ENCODE measurements at regions not wholly inside any gene's neighbourhood (a gene's known extent, or its start where the extent isn't known, plus 50 kb on each side); places are given as distances from the start of the nearest gene placed in this dataset.

GRCh38 chr1:218064426-218064825 lies 220.7 kb upstream of the RRP15 start:
- H3K36me3 ChIP-seq (ENCODE audit: control insufficient read depth, insufficient read depth, low read length), result no peaks in the 10 kb centered on the region
- H3K27ac ChIP-seq (ENCODE audit: insufficient read depth, low read depth, low read length, poor library complexity, severe bottlenecking), result no peak overlapping the region
- no peak overlapping the region for H3K4me3 ChIP-seq (ENCODE audit: insufficient read depth, low read depth, low read length)
- no peaks in the 10 kb centered on the region for H3K9me3 ChIP-seq (ENCODE audit: control insufficient read depth, low read length)
- no peaks in the 10 kb centered on the region for H3K4me1 ChIP-seq (ENCODE audit: control insufficient read depth, insufficient read depth, low read length)
- no peaks in the 10 kb centered on the region for H3K27me3 ChIP-seq (ENCODE audit: control insufficient read depth, insufficient read depth, low read length, poor library complexity, severe bottlenecking)
- WGBS, 2 experiments, result 89 to 94% methylated on average over 5 of the region's 5 CpGs

GRCh38 chr1:218066332-218066731 lies 218.8 kb upstream of the RRP15 start:
- Histone ChIP-seq H3K4me1 (ENCODE audit: control insufficient read depth, insufficient read depth, low read length) (no peaks in the 10 kb centered on the region), H3K9me3 (ENCODE audit: control insufficient read depth, low read length) (no peaks in the 10 kb centered on the region), H3K36me3 (ENCODE audit: control insufficient read depth, insufficient read depth, low read length) (no peaks in the 10 kb centered on the region), H3K27me3 (ENCODE audit: control insufficient read depth, insufficient read depth, low read length, poor library complexity, severe bottlenecking) (no peaks in the 10 kb centered on the region), H3K27ac (ENCODE audit: insufficient read depth, low read depth, low read length, poor library complexity, severe bottlenecking) (no peak overlapping the region), H3K4me3 (ENCODE audit: insufficient read depth, low read depth, low read length) (no peak overlapping the region)
- 69 to 93% methylated on average over 2 to 3 of the region's 3 CpGs for WGBS, 2 experiments

GRCh38 chr1:218068241-218068640 lies 216.9 kb upstream of the RRP15 start:
- WGBS, 2 experiments, result no CpG with 5 or more reads among the region's 1 CpG
- Histone ChIP-seq H3K4me3 (ENCODE audit: insufficient read depth, low read depth, low read length) (no peak overlapping the region), H3K36me3 (ENCODE audit: control insufficient read depth, insufficient read depth, low read length) (no peaks in the 10 kb centered on the region), H3K27ac (ENCODE audit: insufficient read depth, low read depth, low read length, poor library complexity, severe bottlenecking) (no peak overlapping the region), H3K27me3 (ENCODE audit: control insufficient read depth, insufficient read depth, low read length, poor library complexity, severe bottlenecking) (no peaks in the 10 kb centered on the region), H3K4me1 (ENCODE audit: control insufficient read depth, insufficient read depth, low read length) (no peaks in the 10 kb centered on the region), H3K9me3 (ENCODE audit: control insufficient read depth, low read length) (no peaks in the 10 kb centered on the region)

GRCh38 chr1:218069180-218069579 lies 215.9 kb upstream of the RRP15 start:
- Histone ChIP-seq H3K4me1 (ENCODE audit: control insufficient read depth, insufficient read depth, low read length) (no peaks in the 10 kb centered on the region), H3K4me3 (ENCODE audit: insufficient read depth, low read depth, low read length) (no peak overlapping the region), H3K27me3 (ENCODE audit: control insufficient read depth, insufficient read depth, low read length, poor library complexity, severe bottlenecking) (no peaks in the 10 kb centered on the region), H3K36me3 (ENCODE audit: control insufficient read depth, insufficient read depth, low read length) (no peaks in the 10 kb centered on the region), H3K27ac (ENCODE audit: insufficient read depth, low read depth, low read length, poor library complexity, severe bottlenecking) (no peak overlapping the region), H3K9me3 (ENCODE audit: control insufficient read depth, low read length) (no peaks in the 10 kb centered on the region)
- 42% methylated on average over 2 of the region's 2 CpGs; no CpG with 5 or more reads in 1 of the 2 experiments for WGBS, 2 experiments

- Histone ChIP-seq H3K4me3 (ENCODE audit: insufficient read depth, low read depth, low read length) (no peak overlapping the region), H3K36me3 (ENCODE audit: control insufficient read depth, insufficient read depth, low read length) (no peaks in the 10 kb centered on the region), H3K9me3 (ENCODE audit: control insufficient read depth, low read length) (no peaks in the 10 kb centered on the region), H3K27me3 (ENCODE audit: control insufficient read depth, insufficient read depth, low read length, poor library complexity, severe bottlenecking) (no peaks in the 10 kb centered on the region), H3K4me1 (ENCODE audit: control insufficient read depth, insufficient read depth, low read length) (no peaks in the 10 kb centered on the region), H3K27ac (ENCODE audit: insufficient read depth, low read depth, low read length, poor library complexity, severe bottlenecking) (no peak overlapping the region)
Measured at GRCh38 chr1:218073062-218073461, 212.0 kb upstream of the RRP15 start.

- H3K9me3 ChIP-seq (ENCODE audit: control insufficient read depth, low read length), result no peaks in the 10 kb centered on the region
- H3K4me3 ChIP-seq (ENCODE audit: insufficient read depth, low read depth, low read length), result no peak overlapping the region
- no peaks in the 10 kb centered on the region for H3K27me3 ChIP-seq (ENCODE audit: control insufficient read depth, insufficient read depth, low read length, poor library complexity, severe bottlenecking)
- no peak overlapping the region for H3K27ac ChIP-seq (ENCODE audit: insufficient read depth, low read depth, low read length, poor library complexity, severe bottlenecking)
- H3K4me1 ChIP-seq (ENCODE audit: control insufficient read depth, insufficient read depth, low read length), result no peaks in the 10 kb centered on the region
- no peaks in the 10 kb centered on the region for H3K36me3 ChIP-seq (ENCODE audit: control insufficient read depth, insufficient read depth, low read length)
- WGBS, 2 experiments, result 66 to 78% methylated on average over 3 of the region's 3 CpGs
Measured at GRCh38 chr1:218078916-218079315, 206.2 kb upstream of the RRP15 start.

- no peak overlapping the region for H3K4me3 ChIP-seq (ENCODE audit: insufficient read depth, low read depth, low read length)
- no peaks in the 10 kb centered on the region for H3K4me1 ChIP-seq (ENCODE audit: control insufficient read depth, insufficient read depth, low read length)
- H3K9me3 ChIP-seq (ENCODE audit: control insufficient read depth, low read length), result no peaks in the 10 kb centered on the region
- no peak overlapping the region for H3K27ac ChIP-seq (ENCODE audit: insufficient read depth, low read depth, low read length, poor library complexity, severe bottlenecking)
- WGBS, 2 experiments, result 62 to 65% methylated on average over 3 of the region's 4 CpGs
- no peaks in the 10 kb centered on the region for H3K27me3 ChIP-seq (ENCODE audit: control insufficient read depth, insufficient read depth, low read length, poor library complexity, severe bottlenecking)
- no peaks in the 10 kb centered on the region for H3K36me3 ChIP-seq (ENCODE audit: control insufficient read depth, insufficient read depth, low read length)
Measured at GRCh38 chr1:218079347-218079746, 205.7 kb upstream of the RRP15 start.

- H3K27ac ChIP-seq (ENCODE audit: insufficient read depth, low read depth, low read length, poor library complexity, severe bottlenecking), result no peak overlapping the region
- no peaks in the 10 kb centered on the region for H3K9me3 ChIP-seq (ENCODE audit: control insufficient read depth, low read length)
- no peak overlapping the region for H3K4me3 ChIP-seq (ENCODE audit: insufficient read depth, low read depth, low read length)
- 87 to 93% methylated on average over 5 of the region's 5 CpGs for WGBS, 2 experiments
- no peaks in the 10 kb centered on the region for H3K4me1 ChIP-seq (ENCODE audit: control insufficient read depth, insufficient read depth, low read length)
- no peaks in the 10 kb centered on the region for H3K36me3 ChIP-seq (ENCODE audit: control insufficient read depth, insufficient read depth, low read length)
- H3K27me3 ChIP-seq (ENCODE audit: control insufficient read depth, insufficient read depth, low read length, poor library complexity, severe bottlenecking), result no peaks in the 10 kb centered on the region
Measured at GRCh38 chr1:218079820-218080219, 205.3 kb upstream of the RRP15 start.

- Histone ChIP-seq H3K27me3 (ENCODE audit: control insufficient read depth, insufficient read depth, low read length, poor library complexity, severe bottlenecking) (no peaks in the 10 kb centered on the region), H3K36me3 (ENCODE audit: control insufficient read depth, insufficient read depth, low read length) (no peaks in the 10 kb centered on the region), H3K9me3 (ENCODE audit: control insufficient read depth, low read length) (no peaks in the 10 kb centered on the region), H3K4me3 (ENCODE audit: insufficient read depth, low read depth, low read length) (no peak overlapping the region), H3K27ac (ENCODE audit: insufficient read depth, low read depth, low read length, poor library complexity, severe bottlenecking) (no peak overlapping the region), H3K4me1 (ENCODE audit: control insufficient read depth, insufficient read depth, low read length) (no peaks in the 10 kb centered on the region)
- WGBS, 2 experiments, result 89 to 93% methylated on average over 5 of the region's 5 CpGs
Measured at GRCh38 chr1:218080863-218081262, 204.2 kb upstream of the RRP15 start.

- Histone ChIP-seq H3K9me3 (ENCODE audit: control insufficient read depth, low read length) (no peaks in the 10 kb centered on the region), H3K27me3 (ENCODE audit: control insufficient read depth, insufficient read depth, low read length, poor library complexity, severe bottlenecking) (no peaks in the 10 kb centered on the region), H3K27ac (ENCODE audit: insufficient read depth, low read depth, low read length, poor library complexity, severe bottlenecking) (no peak overlapping the region), H3K4me1 (ENCODE audit: control insufficient read depth, insufficient read depth, low read length) (no peaks in the 10 kb centered on the region), H3K4me3 (ENCODE audit: insufficient read depth, low read depth, low read length) (no peak overlapping the region), H3K36me3 (ENCODE audit: control insufficient read depth, insufficient read depth, low read length) (no peaks in the 10 kb centered on the region)
Measured at GRCh38 chr1:218081358-218081757, 203.7 kb upstream of the RRP15 start.

GRCh38 chr1:218090459-218090858 lies 194.6 kb upstream of the RRP15 start:
- Histone ChIP-seq H3K27me3 (ENCODE audit: control insufficient read depth, insufficient read depth, low read length, poor library complexity, severe bottlenecking) (no peaks in the 10 kb centered on the region), H3K36me3 (ENCODE audit: control insufficient read depth, insufficient read depth, low read length) (no peaks in the 10 kb centered on the region), H3K4me1 (ENCODE audit: control insufficient read depth, insufficient read depth, low read length) (no peaks in the 10 kb centered on the region), H3K27ac (ENCODE audit: insufficient read depth, low read depth, low read length, poor library complexity, severe bottlenecking) (no peak overlapping the region), H3K4me3 (ENCODE audit: insufficient read depth, low read depth, low read length) (no peak overlapping the region), H3K9me3 (ENCODE audit: control insufficient read depth, low read length) (no peaks in the 10 kb centered on the region)
- 80% methylated on average over 1 of the region's 1 CpG; no CpG with 5 or more reads in 1 of the 2 experiments for WGBS, 2 experiments
